PC-3 (cell line): ENCODE measurements at regions not wholly inside any gene's neighbourhood (a gene's known extent, or its start where the extent isn't known, plus 50 kb on each side); places are given as distances from the start of the nearest gene placed in this dataset.

Experiments used
- ATAC-seq: fragments of 200-7000 bp; cut with Tn5 transposase; 2 replicates; pipeline ENCODE4 v1.9.1; 2020; ENCODE audit warnings: mild to moderate bottlenecking, moderate library complexity
- BruUV-seq: library from RNA; stranded (reverse); fragments of 400-500 nt; replicated peaks from 2 replicates; lab custom pipeline; 2021; lab: Mats Ljungman, UMichigan
- CTCF ChIA-PET: fragments of 300-600 bp; sonication (Branson Sonifier 250); formaldehyde crosslinking; loops from one replicate; lab custom pipeline; 2022; ENCODE audit warnings: antibody characterized with exemption; lab: Charles Lee
- POLR2A ChIA-PET: fragments of 300-600 bp; sonication (Branson Sonifier 250); formaldehyde crosslinking; loops from one replicate; lab custom pipeline; 2022; ENCODE audit warnings: antibody characterized with exemption; ENCODE audit not compliant: unreplicated experiment; lab: Charles Lee
- DNase-seq: peaks from one replicate; pipeline ENCODE4 v3.0.0-alpha.2; 2015
- H2AFZ ChIP-seq: fragments of 300-600 bp; sonication (generic); 2 replicates; pipeline ENCODE4 v1.6.0; 2016; ENCODE audit warnings: antibody characterized with exemption, low read length
- H3F3A ChIP-seq: fragments of 300-600 bp; sonication (generic); one replicate; pipeline ENCODE4 v1.6.0; 2017; ENCODE audit warnings: antibody characterized with exemption, low read length, control low read depth, mild to moderate bottlenecking; ENCODE audit not compliant: unreplicated experiment
- H3K27ac ChIP-seq: fragments of 300-600 bp; sonication (generic); 2 replicates; pipeline ENCODE4 v1.5.1; 2016; ENCODE audit warnings: mild to moderate bottlenecking, low read length
- H3K27me3 ChIP-seq: fragments of 300-600 bp; sonication (generic); 2 replicates; pipeline ENCODE4 v1.6.1; 2016; ENCODE audit warnings: low read length, mixed read lengths
- H3K36me3 ChIP-seq: fragments of 300-600 bp; sonication (generic); 2 replicates; pipeline ENCODE4 v1.6.1; 2016; ENCODE audit warnings: low read depth, mixed run types, low read length, mixed read lengths
- H3K4me1 ChIP-seq: fragments of 300-600 bp; sonication (generic); 2 replicates; pipeline ENCODE4 v1.5.1; 2016; ENCODE audit warnings: low read length; ENCODE audit not compliant: insufficient read depth
- H3K4me2 ChIP-seq: fragments of 300-600 bp; sonication (generic); 2 replicates; pipeline ENCODE4 v1.6.0; 2016; ENCODE audit warnings: low read length
- H3K4me3 ChIP-seq: fragments of 300-600 bp; sonication (generic); 2 replicates; pipeline ENCODE4 v1.5.1; 2016; ENCODE audit warnings: mild to moderate bottlenecking, low read length, mixed read lengths
- H3K79me2 ChIP-seq: fragments of 300-600 bp; sonication (generic); 2 replicates; pipeline ENCODE4 v1.6.1; 2017; ENCODE audit warnings: low read length, mixed read lengths
- H3K9ac ChIP-seq: fragments of 300-600 bp; sonication (generic); 2 replicates; pipeline ENCODE4 v1.6.0; 2016; ENCODE audit warnings: mild to moderate bottlenecking, low read length
- H3K9me2 ChIP-seq: fragments of 300-600 bp; sonication (generic); replicated peaks from 2 replicates; pipeline ENCODE4 v1.6.1; 2016; ENCODE audit warnings: mixed run types, low read length, mixed read lengths
- H3K9me3 ChIP-seq: fragments of 300-600 bp; sonication (generic); 2 replicates; pipeline ENCODE4 v1.6.1; 2016; ENCODE audit warnings: low read length, mixed read lengths
- H4K20me1 ChIP-seq: fragments of 300-600 bp; sonication (generic); 2 replicates; pipeline ENCODE4 v1.6.1; 2016; ENCODE audit warnings: low read length, mixed read lengths
- CTCF ChIP-seq: fragments of 300-600 bp; sonication (generic); conservative IDR thresholded peaks from 2 replicates; pipeline ENCODE4 v1.5.1; 2017; ENCODE audit warnings: antibody characterized with exemption, low read depth, mild to moderate bottlenecking, low read length
- EZH2 ChIP-seq: fragments of 300-600 bp; sonication (generic); IDR thresholded peaks from one replicate; pipeline ENCODE4 v1.6.1; 2017; ENCODE audit warnings: antibody characterized with exemption, mild to moderate bottlenecking, low read length; ENCODE audit not compliant: unreplicated experiment
- EZH2phosphoT487 ChIP-seq: fragments of 300-600 bp; sonication (generic); IDR thresholded peaks from 2 replicates; pipeline ENCODE4 v1.6.1; 2018; ENCODE audit warnings: mild to moderate bottlenecking, antibody characterized with exemption, low read length, borderline replicate concordance
- intact Hi-C: fragments of 100-400 bp; cut with micrococcal nuclease; formaldehyde crosslinking; loops from 2 replicates; pipeline ENCODE4 v1.9.0; 2023

- Histone ChIP-seq H3K36me3 (no peaks in the 10 kb centered on the region), H3K9me2 (0 out of 2 replicates have a peak, but pooled peaks cover 4% of the 10 kb centered on the region), H3K4me1 (peaks cover 11% of the 10 kb centered on the region; the same call in 1 of the 2 replicates), H3K27ac (no peak overlapping the region), H3K9me3 (no peaks in the 10 kb centered on the region), H3K4me2 (no peak overlapping the region), H4K20me1 (no peaks in the 10 kb centered on the region), H3F3A (no peaks in the 10 kb centered on the region), H3K27me3 (no peaks in the 10 kb centered on the region), H3K79me2 (no peaks in the 10 kb centered on the region), H2AFZ (no peak overlapping the region), H3K9ac (no peak overlapping the region), H3K4me3 (no peak overlapping the region)
- intact Hi-C loops: no loop called here
- ATAC-seq (no peak), DNase-seq (no peak)
- BruUV-seq: no TSS peak
- ChIA-PET CTCF (no interaction called here), POLR2A (no interaction called here)
- TF ChIP-seq EZH2 (no peak), EZH2phosphoT487 (no peak)
These were observed 373.6 kb upstream of the TRIB2 start for GRCh38 chr2:12343141-12343540.

- Histone ChIP-seq H3K27me3 (no peaks in the 10 kb centered on the region), H3K9me2 (0 out of 2 replicates have a peak, but pooled peaks cover 4% of the 10 kb centered on the region), H3K4me1 (peaks cover 7% of the 10 kb centered on the region; the same call in 1 of the 2 replicates), H4K20me1 (no peaks in the 10 kb centered on the region), H3K9me3 (no peaks in the 10 kb centered on the region), H3F3A (no peaks in the 10 kb centered on the region), H3K27ac (no peak overlapping the region), H3K9ac (no peak overlapping the region), H3K4me3 (no peak overlapping the region), H3K4me2 (no peak overlapping the region), H3K79me2 (no peaks in the 10 kb centered on the region), H2AFZ (no peak overlapping the region), H3K36me3 (no peaks in the 10 kb centered on the region)
- TF ChIP-seq EZH2: no peak
- TF ChIP-seq EZH2phosphoT487: no peak
- no peak for TF ChIP-seq CTCF
- peak; percentile 43 for DNase-seq
- intact Hi-C loops: no loop called here
- POLR2A ChIA-PET: no interaction called here
- peak; percentile 51 for ATAC-seq
- BruUV-seq: no TSS peak
- CTCF ChIA-PET: no interaction called here
These were observed 369.7 kb upstream of the TRIB2 start for GRCh38 chr2:12347066-12347493.

- no peaks in the 10 kb centered on the region for H3F3A ChIP-seq
- intact Hi-C loops: no loop called here
- ChIA-PET CTCF (no interaction called here), POLR2A (no interaction called here)
- H3K4me3 ChIP-seq: no peak overlapping the region
- no peaks in the 10 kb centered on the region for H3K36me3 ChIP-seq
- no TSS peak for BruUV-seq
- no peak overlapping the region for H3K27ac ChIP-seq
- no peaks in the 10 kb centered on the region for H3K79me2 ChIP-seq
- H3K4me1 ChIP-seq: peaks cover 5% of the 10 kb centered on the region; the same call in 1 of the 2 replicates
- H3K27me3 ChIP-seq: no peaks in the 10 kb centered on the region
- H3K9ac ChIP-seq: no peak overlapping the region
- H3K9me3 ChIP-seq: no peaks in the 10 kb centered on the region
- H3K9me2 ChIP-seq: 0 out of 2 replicates have a peak, but pooled peaks cover 1% of the 10 kb centered on the region
- no peak overlapping the region for H2AFZ ChIP-seq
- ATAC-seq (no peak), DNase-seq (no peak)
- no peaks in the 10 kb centered on the region for H4K20me1 ChIP-seq
- H3K4me2 ChIP-seq: no peak overlapping the region
- TF ChIP-seq CTCF (no peak), EZH2phosphoT487 (no peak), EZH2 (no peak)
These were observed 368.5 kb upstream of the TRIB2 start for GRCh38 chr2:12348216-12348615.
